HepG2 (cell line): ENCODE measurements at regions not wholly inside any gene's neighbourhood (a gene's known extent, or its start where the extent isn't known, plus 50 kb on each side); places are given as distances from the start of the nearest gene placed in this dataset.

ENCODE experiments used
- ATAC-seq: fragments of 200-7000 bp; cut with Tn5 transposase; 3 replicates; pipeline ENCODE4 v1.9.1; 2020; ENCODE audit warnings: mild to moderate bottlenecking, moderate library complexity
- BruUV-seq: library from RNA; stranded (reverse); fragments of 400-500 nt; replicated peaks from 2 replicates; lab custom pipeline; 2021; lab: Mats Ljungman, UMichigan
- CTCF ChIA-PET: fragments of 300-600 bp; formaldehyde crosslinking; extraction: SDS; loops from one replicate; lab custom pipeline; 2021; ENCODE audit warnings: low total read pairs, inconsistent platforms, low intra/inter-chr PET ratio; lab: Yijun Ruan, JAX
- POLR2A ChIA-PET: fragments of 350-600 bp; sonication (Branson Sonifier 250); formaldehyde crosslinking; loops from one replicate; lab custom pipeline; 2020; ENCODE audit warnings: antibody characterized with exemption, inconsistent platforms; lab: Yijun Ruan, JAX
- DNase-seq: peaks from one replicate; pipeline ENCODE4 v3.0.0-alpha.2; 2015; ENCODE audit warnings: low spot score
- FAIRE-seq: peaks from 3 replicates; lab custom pipeline; 2011; peaks lifted over from hg19 to GRCh38; lab: Jason Lieb, UNC
- H2AFZ ChIP-seq: one replicate; pipeline ENCODE4 v1.6.1; 2011; ENCODE audit warnings: low read length, inconsistent platforms
- H3K27ac ChIP-seq: fragments of 300-600 bp; 3 replicates; pipeline ENCODE4 v1.8.0; 2011; ENCODE audit warnings: mixed run types, mild to moderate bottlenecking, mixed read lengths, low read length, inconsistent platforms; ENCODE audit not compliant: insufficient read depth; ENCODE audit errors: extremely low read length
- H3K27me3 ChIP-seq, 2 experiments: fragments of 200-600 bp in 1 of 2; 2 replicates in 1 of 2; 3 replicates in 1 of 2; pipeline versions ENCODE4 v1.6.0 to v1.8.0; 2011; ENCODE audit warnings: low read length in 2 of 2, mild to moderate bottlenecking in 2 of 2, moderate library complexity in 2 of 2, inconsistent platforms in 1 of 2; ENCODE audit not compliant: insufficient read depth in 2 of 2, control insufficient read depth in 1 of 2
- H3K36me3 ChIP-seq, 2 experiments: fragments of 200-600 bp in 1 of 2; replicated peaks in 1 of 2; 2 replicates in 1 of 2; 3 replicates in 1 of 2; pipeline versions ENCODE4 v1.5.1 to v1.8.0; 2011; ENCODE audit warnings: low read length in 2 of 2, inconsistent platforms in 1 of 2; ENCODE audit not compliant: insufficient read depth in 2 of 2, control insufficient read depth in 1 of 2
- H3K4me1 ChIP-seq: 2 replicates; pipeline ENCODE4 v1.5.1; 2012; ENCODE audit warnings: low read length, inconsistent platforms; ENCODE audit not compliant: insufficient read depth
- H3K4me2 ChIP-seq: 2 replicates; pipeline ENCODE4 v1.6.0; 2011; ENCODE audit warnings: low read depth, low read length, inconsistent platforms
- H3K4me3 ChIP-seq, 3 experiments: fragments of 200-600 bp in 1 of 3; sonication (generic), shearing (Covaris generic) in 1 of 3; replicated peaks in 1 of 3; 2 replicates each; pipeline ENCODE4 v1.5.1; 2011 to 2016; ENCODE audit warnings: low read length in 3 of 3, inconsistent platforms in 2 of 3, low read depth in 2 of 3, mild to moderate bottlenecking in 2 of 3, control low read depth in 1 of 3, mixed read lengths in 1 of 3; ENCODE audit not compliant: insufficient read depth in 1 of 3
- H3K79me2 ChIP-seq: one replicate; pipeline ENCODE4 v1.6.1; 2011; ENCODE audit warnings: low read length, inconsistent platforms; ENCODE audit not compliant: insufficient read depth
- H3K9ac ChIP-seq: 2 replicates; pipeline ENCODE4 v1.6.0; 2011; ENCODE audit warnings: mild to moderate bottlenecking, low read depth, low read length, inconsistent platforms; ENCODE audit not compliant: insufficient read depth
- H3K9me3 ChIP-seq: 2 replicates; pipeline ENCODE4 v1.5.1; 2012; ENCODE audit warnings: mild to moderate bottlenecking, low read length
- H4K20me1 ChIP-seq: 2 replicates; pipeline ENCODE4 v1.6.0; 2011; ENCODE audit warnings: inconsistent platforms, mild to moderate bottlenecking, low read length, moderate library complexity; ENCODE audit not compliant: insufficient read depth
- FOXA3 ChIP-seq: IDR thresholded peaks from 2 replicates; pipeline ENCODE4 v1.6.1; 2016; ENCODE audit warnings: missing genetic modification reagents, missing compliant biosample characterization
- ONECUT2 ChIP-seq: sonication (generic); formaldehyde crosslinking; IDR thresholded peaks from 2 replicates; pipeline ENCODE4 v1.4.0; 2020; ENCODE audit warnings: missing genetic modification reagents
- REPIN1 ChIP-seq: sonication (generic); formaldehyde crosslinking; IDR thresholded peaks from 2 replicates; pipeline ENCODE4 v1.8.0; 2022; ENCODE audit warnings: missing genetic modification reagents, low read depth, mild to moderate bottlenecking, borderline replicate concordance
- RFXAP ChIP-seq: sonication (generic); formaldehyde crosslinking; IDR thresholded peaks from 2 replicates; pipeline ENCODE4 v1.4.0; 2020; ENCODE audit warnings: missing genetic modification reagents, borderline replicate concordance
- U2AF1 ChIP-seq: fragments of 200-400 bp; formaldehyde crosslinking; optimal IDR thresholded peaks from 2 replicates; pipeline ENCODE3; 2017; ENCODE audit warnings: mild to moderate bottlenecking, low read depth, low read length
- ZNF121 ChIP-seq: sonication (generic); formaldehyde crosslinking; IDR thresholded peaks from 2 replicates; pipeline ENCODE4 v1.5.0; 2020; ENCODE audit warnings: mild to moderate bottlenecking, missing genetic modification reagents
- ZNF260 ChIP-seq: sonication (generic); formaldehyde crosslinking; IDR thresholded peaks from 2 replicates; pipeline ENCODE4 v1.4.0; 2020; ENCODE audit warnings: missing genetic modification reagents, low read depth, mild to moderate bottlenecking, borderline replicate concordance
- ZNF3 ChIP-seq: IDR thresholded peaks from 2 replicates; pipeline ENCODE4 v1.7.0; 2017; ENCODE audit warnings: inconsistent platforms
- ZNF605 ChIP-seq: sonication (generic); formaldehyde crosslinking; IDR thresholded peaks from 2 replicates; pipeline ENCODE4 v1.8.0; 2022; ENCODE audit warnings: mild to moderate bottlenecking, missing genetic modification reagents
- ZNF770 ChIP-seq: sonication (generic); formaldehyde crosslinking; IDR thresholded peaks from 2 replicates; pipeline ENCODE4 v1.5.0; 2020; ENCODE audit warnings: mild to moderate bottlenecking, missing genetic modification reagents
- WGBS: methylation state at CpG from one replicate; pipeline ENCODE4 v1.1.6; 2017; ENCODE audit warnings: low lambda C conversion rate; 5-methylcytosine and 5-hydroxymethylcytosine counted together
- in situ Hi-C: cut with HindIII; loops from 2 replicates; pipeline ENCODE4 v1.10.0; 2017; ENCODE audit warnings: low pct_unique_long_range_greater_than_20kb; ENCODE audit not compliant: extremely low pct_ligation_motif_present
- intact Hi-C: fragments of 100-400 bp; cut with micrococcal nuclease; formaldehyde crosslinking; loops from one replicate; pipeline ENCODE4 v1.10.0; 2022; ENCODE audit not compliant: unreplicated experiment

- Histone ChIP-seq H3K9ac (no peak overlapping the region), H3K4me1 (peaks cover 75% of the 10 kb centered on the region), H4K20me1 (no peaks in the 10 kb centered on the region), H3K4me3 (no peak overlapping the region), H3K27ac (no peak overlapping the region), H2AFZ (no peak overlapping the region), H3K79me2 (no peaks in the 10 kb centered on the region), H3K4me2 (no peak overlapping the region), H3K9me3 (no peaks in the 10 kb centered on the region), H3K36me3 (no peaks in the 10 kb centered on the region), H3K27me3 (no peaks in the 10 kb centered on the region)
- in situ Hi-C loops (no loop called here), intact Hi-C loops (no loop called here)
- ChIA-PET CTCF (no interaction called here), POLR2A (no interaction called here)
- 89% methylated on average over 7 of the region's 7 CpGs for WGBS
- BruUV-seq: no TSS peak
- TF ChIP-seq RFXAP (no peak), ONECUT2 (no peak), ZNF3 (peak; percentile 98), REPIN1 (CRISPR knock-in tag) (no peak), U2AF1 (no peak)
- FAIRE-seq (no peak), DNase-seq (no peak), ATAC-seq (no peak)
These were observed 116.0 kb downstream of the ETS2 start for GRCh38 chr21:38921511-38922251.

GRCh38 chr21:38920631-38921398 is 115.1 kb downstream of the ETS2 start:
- WGBS: 68% methylated on average over 8 of the region's 8 CpGs
- ChIA-PET POLR2A (no interaction called here), CTCF (no interaction called here)
- ATAC-seq (no peak), FAIRE-seq (no peak), DNase-seq (no peak)
- intact Hi-C loops: no loop called here
- H3K9me3 ChIP-seq: no peaks in the 10 kb centered on the region
- no peaks in the 10 kb centered on the region for H3K79me2 ChIP-seq
- H4K20me1 ChIP-seq: no peaks in the 10 kb centered on the region
- no peak overlapping the region for H3K27ac ChIP-seq
- BruUV-seq: no TSS peak
- H3K27me3 ChIP-seq: no peaks in the 10 kb centered on the region
- H3K36me3 ChIP-seq: no peaks in the 10 kb centered on the region
- H3K9ac ChIP-seq: no peak overlapping the region
- TF ChIP-seq FOXA3 (CRISPR knock-in tag) (0 out of 2 replicates have a peak, but pooled peaks have one; percentile 6), ZNF121 (CRISPR knock-in tag) (no peak), ZNF605 (CRISPR knock-in tag) (no peak), ZNF770 (CRISPR knock-in tag) (peak; percentile 1; the same call in 1 of the 2 replicates), ZNF260 (CRISPR knock-in tag) (no peak)
- H3K4me2 ChIP-seq: no peak overlapping the region
- in situ Hi-C loops: no loop called here
- peaks cover 81% of the 10 kb centered on the region for H3K4me1 ChIP-seq
- no peak overlapping the region for H3K4me3 ChIP-seq
- H2AFZ ChIP-seq: no peak overlapping the region
